WTC11 (cell line): ENCODE measurements at regions not wholly inside any gene's neighbourhood (a gene's known extent, or its start where the extent isn't known, plus 50 kb on each side); places are given as distances from the start of the nearest gene placed in this dataset.

ENCODE experiments used
- ATAC-seq: fragments of 200-7000 bp; cut with Tn5 transposase; 2 replicates; pipeline ENCODE4 v1.10.0; 2021; ENCODE audit warnings: mild to moderate bottlenecking, moderate library complexity
- CTCF ChIA-PET: fragments of 300-600 bp; sonication (Branson Sonifier 250); formaldehyde crosslinking; loops from one replicate; lab custom pipeline; 2021; ENCODE audit warnings: antibody characterized with exemption; lab: Charles Lee
- POLR2A ChIA-PET: fragments of 350-600 bp; sonication (Branson Sonifier 250); formaldehyde crosslinking; loops from one replicate; lab custom pipeline; 2021; ENCODE audit warnings: antibody characterized with exemption; lab: Charles Lee
- DNase-seq: peaks from one replicate; pipeline ENCODE4 v3.0.0; 2021; ENCODE audit warnings: low spot score
- H3K27ac Mint-ChIP-seq: 2 replicates; pipeline ENCODE4 v1.8.0; 2021; ENCODE audit warnings: mixed read lengths
- H3K27me3 Mint-ChIP-seq: 2 replicates; pipeline ENCODE4 v1.8.0; 2021; ENCODE audit warnings: low read depth, mild to moderate bottlenecking, moderate library complexity, mixed read lengths
- H3K36me3 Mint-ChIP-seq: 2 replicates; pipeline ENCODE4 v1.8.0; 2021; ENCODE audit warnings: mixed read lengths
- H3K4me1 Mint-ChIP-seq: 2 replicates; pipeline ENCODE4 v1.8.0; 2022; ENCODE audit warnings: mixed read lengths
- H3K4me3 Mint-ChIP-seq: 2 replicates; pipeline ENCODE4 v1.8.0; 2021; ENCODE audit warnings: mild to moderate bottlenecking, moderate library complexity, mixed read lengths
- H3K9me3 Mint-ChIP-seq: 2 replicates; pipeline ENCODE4 v1.8.0; 2021; ENCODE audit warnings: mixed read lengths
- CBFB ChIP-seq: sonication (generic); formaldehyde crosslinking; IDR thresholded peaks from 2 replicates; pipeline ENCODE4 v1.8.1; 2022; ENCODE audit warnings: mild to moderate bottlenecking, low read depth, missing genetic modification reagents
- CDX4 ChIP-seq: fragments of 250-450 bp; sonication (Bioruptor Pico); IDR thresholded peaks from 2 replicates; pipeline ENCODE4 v1.9.0; 2021; ENCODE audit warnings: moderate library complexity, mild to moderate bottlenecking, inconsistent platforms, borderline replicate concordance
- E2F1 ChIP-seq: sonication (generic); formaldehyde crosslinking; IDR thresholded peaks from 2 replicates; pipeline ENCODE4 v1.8.0; 2022; ENCODE audit warnings: mild to moderate bottlenecking, missing genetic modification reagents
- E2F4 ChIP-seq: sonication (generic); formaldehyde crosslinking; IDR thresholded peaks from 2 replicates; pipeline ENCODE4 v1.8.1; 2022; ENCODE audit warnings: low read depth, mild to moderate bottlenecking, moderate library complexity, missing genetic modification reagents, borderline replicate concordance
- ETV6 ChIP-seq: sonication (generic); formaldehyde crosslinking; IDR thresholded peaks from 2 replicates; pipeline ENCODE4 v1.8.1; 2022; ENCODE audit warnings: mild to moderate bottlenecking, missing genetic modification reagents
- HMGA2 ChIP-seq: fragments of 250-450 bp; sonication (Bioruptor Pico); IDR thresholded peaks from 2 replicates; pipeline ENCODE4 v1.4.0; 2021; ENCODE audit warnings: mild to moderate bottlenecking, moderate library complexity
- MAX ChIP-seq: sonication (generic); formaldehyde crosslinking; IDR thresholded peaks from 2 replicates; pipeline ENCODE4 v1.8.0; 2022; ENCODE audit warnings: mild to moderate bottlenecking, missing genetic modification reagents
- NFE2L1 ChIP-seq: sonication (generic); formaldehyde crosslinking; IDR thresholded peaks from 2 replicates; pipeline ENCODE4 v1.8.1; 2023; ENCODE audit warnings: missing genetic modification reagents
- OVOL2 ChIP-seq: fragments of 250-450 bp; sonication (Bioruptor Pico); IDR thresholded peaks from 2 replicates; pipeline ENCODE4 v1.9.0; 2021; ENCODE audit warnings: mild to moderate bottlenecking, borderline replicate concordance
- PRRX2 ChIP-seq: fragments of 250-450 bp; sonication (Bioruptor Pico); IDR thresholded peaks from 2 replicates; pipeline ENCODE4 v1.8.0; 2021; ENCODE audit warnings: mild to moderate bottlenecking
- RELA ChIP-seq: sonication (generic); formaldehyde crosslinking; IDR thresholded peaks from 2 replicates; pipeline ENCODE4 v1.8.1; 2022; ENCODE audit warnings: missing genetic modification reagents, mild to moderate bottlenecking, borderline replicate concordance
- TCF7 ChIP-seq: sonication (generic); formaldehyde crosslinking; IDR thresholded peaks from 2 replicates; pipeline ENCODE4 v1.8.0; 2022; ENCODE audit warnings: mild to moderate bottlenecking, low read depth, missing genetic modification reagents, moderate library complexity
- ZNF121 ChIP-seq: sonication (generic); formaldehyde crosslinking; IDR thresholded peaks from 2 replicates; pipeline ENCODE4 v1.8.0; 2023; ENCODE audit warnings: missing genetic modification reagents
- ZNF138 ChIP-seq: sonication (generic); formaldehyde crosslinking; conservative IDR thresholded peaks from 2 replicates; pipeline ENCODE4 v1.8.1; 2022; ENCODE audit warnings: mild to moderate bottlenecking, moderate library complexity, missing genetic modification reagents
- ZNF263 ChIP-seq: sonication (generic); formaldehyde crosslinking; IDR thresholded peaks from 2 replicates; pipeline ENCODE4 v1.8.1; 2022; ENCODE audit warnings: low read depth, mild to moderate bottlenecking, moderate library complexity, missing genetic modification reagents
- ZNF396 ChIP-seq: fragments of 250-450 bp; sonication (Bioruptor Pico); IDR thresholded peaks from 2 replicates; pipeline ENCODE4 v1.8.0; 2021; ENCODE audit warnings: mild to moderate bottlenecking, moderate library complexity, borderline replicate concordance
- ZNF512 ChIP-seq: sonication (generic); formaldehyde crosslinking; IDR thresholded peaks from 2 replicates; pipeline ENCODE4 v1.8.1; 2022; ENCODE audit warnings: missing genetic modification reagents, borderline replicate concordance
- TF ChIP-seq, protein P1 (sequence below): sonication (generic); formaldehyde crosslinking; IDR thresholded peaks from 2 replicates; pipeline ENCODE4 v1.8.1; 2023; ENCODE audit warnings: mild to moderate bottlenecking, missing genetic modification reagents
- TF ChIP-seq, protein P2 (sequence below): fragments of 250-450 bp; sonication (Bioruptor Pico); conservative IDR thresholded peaks from 2 replicates; pipeline ENCODE4 v1.9.0; 2021; ENCODE audit warnings: mild to moderate bottlenecking
- TF ChIP-seq, protein P3 (sequence below): fragments of 250-450 bp; sonication (Bioruptor Pico); IDR thresholded peaks from 2 replicates; pipeline ENCODE4 v2.1.2; 2022; ENCODE audit warnings: mild to moderate bottlenecking, moderate library complexity
- TF ChIP-seq, protein P4 (sequence below): sonication (generic); formaldehyde crosslinking; IDR thresholded peaks from 2 replicates; pipeline ENCODE4 v1.8.1; 2023; ENCODE audit warnings: mild to moderate bottlenecking, missing genetic modification reagents, moderate library complexity
- TF ChIP-seq, protein P5 (sequence below): sonication (generic); formaldehyde crosslinking; IDR thresholded peaks from 2 replicates; pipeline ENCODE4 v1.8.1; 2023; ENCODE audit warnings: mild to moderate bottlenecking, missing genetic modification reagents, borderline replicate concordance

GRCh38 chr9:32171339-32171738 lies 213.1 kb upstream of the ACO1 start:
- peaks cover 9% of the 10 kb centered on the region for H3K4me1 Mint-ChIP-seq
- ATAC-seq (no peak), DNase-seq (no peak)
- peaks cover 37% of the 10 kb centered on the region for H3K9me3 Mint-ChIP-seq
- CTCF ChIA-PET = no interaction called here
- no peaks in the 10 kb centered on the region for H3K27me3 Mint-ChIP-seq
- peaks cover 9% of the 10 kb centered on the region; the same call in 1 of the 2 replicates for H3K36me3 Mint-ChIP-seq
- no peak overlapping the region for H3K4me3 Mint-ChIP-seq
- POLR2A ChIA-PET = no interaction called here
- H3K27ac Mint-ChIP-seq = no peak overlapping the region
- no peak for TF ChIP-seq ZNF263
- no peak for TF ChIP-seq E2F1 (CRISPR knock-in tag)
- TF ChIP-seq HMGA2 (CRISPR knock-in tag) = no peak
- TF ChIP-seq ZNF121 (CRISPR knock-in tag) = no peak
- TF ChIP-seq, protein P1, sequence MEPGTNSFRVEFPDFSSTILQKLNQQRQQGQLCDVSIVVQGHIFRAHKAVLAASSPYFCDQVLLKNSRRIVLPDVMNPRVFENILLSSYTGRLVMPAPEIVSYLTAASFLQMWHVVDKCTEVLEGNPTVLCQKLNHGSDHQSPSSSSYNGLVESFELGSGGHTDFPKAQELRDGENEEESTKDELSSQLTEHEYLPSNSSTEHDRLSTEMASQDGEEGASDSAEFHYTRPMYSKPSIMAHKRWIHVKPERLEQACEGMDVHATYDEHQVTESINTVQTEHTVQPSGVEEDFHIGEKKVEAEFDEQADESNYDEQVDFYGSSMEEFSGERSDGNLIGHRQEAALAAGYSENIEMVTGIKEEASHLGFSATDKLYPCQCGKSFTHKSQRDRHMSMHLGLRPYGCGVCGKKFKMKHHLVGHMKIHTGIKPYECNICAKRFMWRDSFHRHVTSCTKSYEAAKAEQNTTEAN = no peak
- no peak for TF ChIP-seq OVOL2
- TF ChIP-seq E2F4 = no peak
- TF ChIP-seq CBFB (CRISPR knock-in tag) = no peak
- no peak for TF ChIP-seq ZNF396 (CRISPR knock-in tag)
- TF ChIP-seq CDX4 (CRISPR knock-in tag) = no peak
- TF ChIP-seq, protein P2, sequence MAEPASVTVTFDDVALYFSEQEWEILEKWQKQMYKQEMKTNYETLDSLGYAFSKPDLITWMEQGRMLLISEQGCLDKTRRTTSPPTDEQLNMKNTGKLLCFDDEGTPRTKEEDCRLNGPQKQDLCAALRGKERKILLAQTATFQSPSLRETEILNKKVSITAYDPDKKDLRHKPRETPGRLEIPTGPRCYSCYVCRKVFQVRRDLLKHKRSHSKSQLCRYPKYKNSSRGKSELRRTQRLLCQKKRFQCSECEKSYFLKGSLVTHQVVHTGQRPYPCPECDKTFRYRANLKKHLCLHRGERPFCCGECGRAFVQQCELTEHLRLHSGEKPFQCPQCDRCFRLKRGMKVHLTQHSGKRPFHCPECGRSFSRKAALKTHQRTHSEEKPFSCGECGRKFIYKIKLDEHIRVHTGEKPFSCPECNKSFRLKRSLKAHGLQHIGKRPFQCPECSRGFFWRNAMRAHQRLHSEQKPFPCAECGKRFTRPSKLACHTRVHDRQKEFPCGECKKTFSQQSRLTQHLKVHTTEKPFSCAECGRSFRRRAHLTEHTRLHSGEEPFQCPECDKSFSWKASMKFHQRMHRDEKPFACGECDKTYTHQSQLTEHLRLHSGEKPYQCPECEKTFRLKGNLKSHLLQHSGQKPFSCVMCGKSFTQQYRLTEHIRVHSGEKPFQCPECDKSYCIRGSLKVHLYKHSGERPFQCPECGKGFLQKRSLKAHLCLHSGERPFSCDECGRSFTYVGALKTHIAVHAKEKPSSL (CRISPR knock-in tag) = no peak
- TF ChIP-seq, protein P3, sequence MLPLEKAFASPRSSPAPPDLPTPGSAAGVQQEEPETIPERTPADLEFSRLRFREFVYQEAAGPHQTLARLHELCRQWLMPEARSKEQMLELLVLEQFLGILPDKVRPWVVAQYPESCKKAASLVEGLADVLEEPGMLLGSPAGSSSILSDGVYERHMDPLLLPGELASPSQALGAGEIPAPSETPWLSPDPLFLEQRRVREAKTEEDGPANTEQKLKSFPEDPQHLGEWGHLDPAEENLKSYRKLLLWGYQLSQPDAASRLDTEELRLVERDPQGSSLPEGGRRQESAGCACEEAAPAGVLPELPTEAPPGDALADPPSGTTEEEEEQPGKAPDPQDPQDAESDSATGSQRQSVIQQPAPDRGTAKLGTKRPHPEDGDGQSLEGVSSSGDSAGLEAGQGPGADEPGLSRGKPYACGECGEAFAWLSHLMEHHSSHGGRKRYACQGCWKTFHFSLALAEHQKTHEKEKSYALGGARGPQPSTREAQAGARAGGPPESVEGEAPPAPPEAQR (CRISPR knock-in tag) = no peak
- no peak for TF ChIP-seq RELA (CRISPR knock-in tag)
- no peak for TF ChIP-seq TCF7 (CRISPR knock-in tag)
- TF ChIP-seq ZNF512 (CRISPR knock-in tag) = no peak
- no peak for TF ChIP-seq ETV6 (CRISPR knock-in tag)

GRCh38 chr9:32172256-32172655 lies 212.2 kb upstream of the ACO1 start:
- Mint-ChIP-seq H3K27ac (no peak overlapping the region), H3K36me3 (peaks cover 9% of the 10 kb centered on the region; the same call in 1 of the 2 replicates)
- TF ChIP-seq ZNF138 = no peak
- TF ChIP-seq, protein P4, sequence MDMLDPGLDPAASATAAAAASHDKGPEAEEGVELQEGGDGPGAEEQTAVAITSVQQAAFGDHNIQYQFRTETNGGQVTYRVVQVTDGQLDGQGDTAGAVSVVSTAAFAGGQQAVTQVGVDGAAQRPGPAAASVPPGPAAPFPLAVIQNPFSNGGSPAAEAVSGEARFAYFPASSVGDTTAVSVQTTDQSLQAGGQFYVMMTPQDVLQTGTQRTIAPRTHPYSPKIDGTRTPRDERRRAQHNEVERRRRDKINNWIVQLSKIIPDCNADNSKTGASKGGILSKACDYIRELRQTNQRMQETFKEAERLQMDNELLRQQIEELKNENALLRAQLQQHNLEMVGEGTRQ (CRISPR knock-in tag) = no peak
- TF ChIP-seq MAX = no peak
- no peak for TF ChIP-seq PRRX2
- TF ChIP-seq NFE2L1 (CRISPR knock-in tag) = no peak
- TF ChIP-seq, protein P5, sequence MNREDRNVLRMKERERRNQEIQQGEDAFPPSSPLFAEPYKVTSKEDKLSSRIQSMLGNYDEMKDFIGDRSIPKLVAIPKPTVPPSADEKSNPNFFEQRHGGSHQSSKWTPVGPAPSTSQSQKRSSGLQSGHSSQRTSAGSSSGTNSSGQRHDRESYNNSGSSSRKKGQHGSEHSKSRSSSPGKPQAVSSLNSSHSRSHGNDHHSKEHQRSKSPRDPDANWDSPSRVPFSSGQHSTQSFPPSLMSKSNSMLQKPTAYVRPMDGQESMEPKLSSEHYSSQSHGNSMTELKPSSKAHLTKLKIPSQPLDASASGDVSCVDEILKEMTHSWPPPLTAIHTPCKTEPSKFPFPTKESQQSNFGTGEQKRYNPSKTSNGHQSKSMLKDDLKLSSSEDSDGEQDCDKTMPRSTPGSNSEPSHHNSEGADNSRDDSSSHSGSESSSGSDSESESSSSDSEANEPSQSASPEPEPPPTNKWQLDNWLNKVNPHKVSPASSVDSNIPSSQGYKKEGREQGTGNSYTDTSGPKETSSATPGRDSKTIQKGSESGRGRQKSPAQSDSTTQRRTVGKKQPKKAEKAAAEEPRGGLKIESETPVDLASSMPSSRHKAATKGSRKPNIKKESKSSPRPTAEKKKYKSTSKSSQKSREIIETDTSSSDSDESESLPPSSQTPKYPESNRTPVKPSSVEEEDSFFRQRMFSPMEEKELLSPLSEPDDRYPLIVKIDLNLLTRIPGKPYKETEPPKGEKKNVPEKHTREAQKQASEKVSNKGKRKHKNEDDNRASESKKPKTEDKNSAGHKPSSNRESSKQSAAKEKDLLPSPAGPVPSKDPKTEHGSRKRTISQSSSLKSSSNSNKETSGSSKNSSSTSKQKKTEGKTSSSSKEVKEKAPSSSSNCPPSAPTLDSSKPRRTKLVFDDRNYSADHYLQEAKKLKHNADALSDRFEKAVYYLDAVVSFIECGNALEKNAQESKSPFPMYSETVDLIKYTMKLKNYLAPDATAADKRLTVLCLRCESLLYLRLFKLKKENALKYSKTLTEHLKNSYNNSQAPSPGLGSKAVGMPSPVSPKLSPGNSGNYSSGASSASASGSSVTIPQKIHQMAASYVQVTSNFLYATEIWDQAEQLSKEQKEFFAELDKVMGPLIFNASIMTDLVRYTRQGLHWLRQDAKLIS (CRISPR knock-in tag) = no peak

More at GRCh38 chr9:32172256-32172655, 212.2 kb upstream of the ACO1 start:
- peaks cover 9% of the 10 kb centered on the region for H3K4me1 Mint-ChIP-seq
- ATAC-seq (no peak), DNase-seq (no peak)
- peaks cover 37% of the 10 kb centered on the region for H3K9me3 Mint-ChIP-seq
- ChIA-PET CTCF (no interaction called here), POLR2A (no interaction called here)
- H3K4me3 Mint-ChIP-seq = no peak overlapping the region
- H3K27me3 Mint-ChIP-seq = no peaks in the 10 kb centered on the region
